GM21528 (cell line): ENCODE measurements at regions not wholly inside any gene's neighbourhood (a gene's known extent, or its start where the extent isn't known, plus 50 kb on each side); places are given as distances from the start of the nearest gene placed in this dataset.

Experiments used
- ATAC-seq: cut with Tn5 transposase; IDR thresholded peaks from one replicate; pipeline ENCODE4 v1.9.1; 2021; ENCODE audit warnings: mild to moderate bottlenecking, moderate library complexity; ENCODE audit not compliant: unreplicated experiment, low FRiP score

GRCh38 chr4:18942874-18943273, 921.3 kb upstream of the LCORL start:
- no peak for ATAC-seq

GRCh38 chr4:18938343-18939099, 917.0 kb upstream of the LCORL start:
- ATAC-seq = no peak

- no peak for ATAC-seq
Measured at GRCh38 chr4:18937746-18938145, 916.2 kb upstream of the LCORL start.

- ATAC-seq = no peak
Measured at GRCh38 chr4:18937080-18937479, 915.5 kb upstream of the LCORL start.

- no peak for ATAC-seq
Measured at GRCh38 chr4:18935659-18936345, 914.2 kb upstream of the LCORL start.

- no peak for ATAC-seq
Measured at GRCh38 chr4:18934197-18934596, 912.6 kb upstream of the LCORL start.

GRCh38 chr4:18932730-18933339, 911.3 kb upstream of the LCORL start:
- ATAC-seq = no peak

GRCh38 chr4:18931643-18932377, 910.3 kb upstream of the LCORL start:
- no peak for ATAC-seq

GRCh38 chr4:18930487-18930886, 908.9 kb upstream of the LCORL start:
- ATAC-seq = no peak

GRCh38 chr4:18923496-18924161, 902.1 kb upstream of the LCORL start:
- no peak for ATAC-seq

GRCh38 chr4:18917689-18918088, 896.1 kb upstream of the LCORL start:
- no peak for ATAC-seq

GRCh38 chr4:18914182-18914581, 892.6 kb upstream of the LCORL start:
- ATAC-seq = no peak

- ATAC-seq = no peak
Measured at GRCh38 chr4:18894928-18895327, 873.4 kb upstream of the LCORL start.

- ATAC-seq = no peak
Measured at GRCh38 chr4:18882468-18882867, 860.9 kb upstream of the LCORL start.

GRCh38 chr4:18881556-18881955, 860.0 kb upstream of the LCORL start:
- ATAC-seq = no peak

- ATAC-seq = no peak
Measured at GRCh38 chr4:18880871-18881270, 859.3 kb upstream of the LCORL start.

- ATAC-seq = no peak
Measured at GRCh38 chr4:18878561-18878960, 857.0 kb upstream of the LCORL start.

- ATAC-seq = no peak
Measured at GRCh38 chr4:18869166-18869565, 847.6 kb upstream of the LCORL start.

- ATAC-seq = no peak
Measured at GRCh38 chr4:18860836-18861530, 839.4 kb upstream of the LCORL start.

- ATAC-seq = no peak
Measured at GRCh38 chr4:18859468-18859867, 837.9 kb upstream of the LCORL start.
